GM21515 (cell line): ENCODE measurements at regions not wholly inside any gene's neighbourhood (a gene's known extent, or its start where the extent isn't known, plus 50 kb on each side); places are given as distances from the start of the nearest gene placed in this dataset.

ENCODE experiments used
- ATAC-seq: cut with Tn5 transposase; IDR thresholded peaks from one replicate; pipeline ENCODE4 v1.9.1; 2021; ENCODE audit not compliant: unreplicated experiment

- ATAC-seq, result no peak
Observed at GRCh38 chr5:3654515-3654914, 58.9 kb downstream of the IRX1 start.

GRCh38 chr5:3656803-3657202 is 61.2 kb downstream of the IRX1 start:
- no peak for ATAC-seq

GRCh38 chr5:3657364-3658022 is 61.9 kb downstream of the IRX1 start:
- ATAC-seq, result no peak

GRCh38 chr5:3658929-3659328 is 63.3 kb downstream of the IRX1 start:
- no peak for ATAC-seq

GRCh38 chr5:3659907-3660306 is 64.3 kb downstream of the IRX1 start:
- ATAC-seq, result no peak

GRCh38 chr5:3660630-3661029 is 65.0 kb downstream of the IRX1 start:
- no peak for ATAC-seq

GRCh38 chr5:3661755-3662296 is 66.2 kb downstream of the IRX1 start:
- ATAC-seq, result no peak

GRCh38 chr5:3662344-3662743 is 66.7 kb downstream of the IRX1 start:
- ATAC-seq, result no peak

GRCh38 chr5:3671337-3671736 is 75.7 kb downstream of the IRX1 start:
- no peak for ATAC-seq

- ATAC-seq, result no peak
Observed at GRCh38 chr5:3678801-3679200, 83.2 kb downstream of the IRX1 start.

- ATAC-seq, result no peak
Observed at GRCh38 chr5:3680821-3681220, 85.2 kb downstream of the IRX1 start.

GRCh38 chr5:3684118-3684517 is 88.5 kb downstream of the IRX1 start:
- no peak for ATAC-seq

- no peak for ATAC-seq
Observed at GRCh38 chr5:3684771-3685354, 89.2 kb downstream of the IRX1 start.

- ATAC-seq, result no peak
Observed at GRCh38 chr5:3694819-3695218, 99.2 kb downstream of the IRX1 start.

GRCh38 chr5:3695818-3696217 is 100.2 kb downstream of the IRX1 start:
- no peak for ATAC-seq

- no peak for ATAC-seq
Observed at GRCh38 chr5:3698412-3698811, 102.8 kb downstream of the IRX1 start.

GRCh38 chr5:3701694-3702093 is 106.1 kb downstream of the IRX1 start:
- ATAC-seq, result no peak

GRCh38 chr5:3704661-3705060 is 109.0 kb downstream of the IRX1 start:
- no peak for ATAC-seq

- ATAC-seq, result no peak
Observed at GRCh38 chr5:3709068-3709716, 113.6 kb downstream of the IRX1 start.

GRCh38 chr5:3709717-3710348 is 114.2 kb downstream of the IRX1 start:
- ATAC-seq, result no peak

GRCh38 chr5:3715062-3715461 is 119.4 kb downstream of the IRX1 start:
- no peak for ATAC-seq

- no peak for ATAC-seq
Observed at GRCh38 chr5:3729631-3730030, 134.0 kb downstream of the IRX1 start.
